B cell (primary cell): ENCODE measurements at regions not wholly inside any gene's neighbourhood (a gene's known extent, or its start where the extent isn't known, plus 50 kb on each side); places are given as distances from the start of the nearest gene placed in this dataset.

ENCODE experiments used
- ATAC-seq: fragments of 200-7000 bp; cut with Tn5 transposase; one replicate; pipeline ENCODE4 v1.10.0; 2021; ENCODE audit warnings: low read depth, mild to moderate bottlenecking, moderate number of reproducible peaks, moderate library complexity
- CTCF ChIA-PET: fragments of 350-600 bp; sonication (Branson Sonifier 250); formaldehyde crosslinking; loops from one replicate; lab custom pipeline; 2021; ENCODE audit warnings: antibody characterized with exemption, inconsistent platforms; lab: Charles Lee
- POLR2A ChIA-PET: fragments of 350-600 bp; sonication (Branson Sonifier 250); formaldehyde crosslinking; loops from one replicate; lab custom pipeline; 2021; ENCODE audit warnings: antibody characterized with exemption; lab: Charles Lee
- DNase-seq: peaks from one replicate; pipeline ENCODE4 v3.0.0; 2013
- H2AFZ ChIP-seq: 2 replicates; pipeline ENCODE4 v1.6.1; 2012; ENCODE audit warnings: mild to moderate bottlenecking, low read depth, low read length; ENCODE audit not compliant: insufficient read depth, poor library complexity, severe bottlenecking
- H3K27ac ChIP-seq, 2 donors: 1 replicate in 1 of 2; 2 replicates in 1 of 2; pipeline ENCODE4 v1.5.1; 2012 to 2013; ENCODE audit warnings: low read length in 2 of 2, mild to moderate bottlenecking in 2 of 2, moderate library complexity in 1 of 2
- H3K27me3 ChIP-seq, 4 experiments: fragments of 200-600 bp in 1 of 4; sonication (generic) in 1 of 4; replicated peaks in 1 of 4; 1 replicate in 2 of 4; 2 replicates in 2 of 4; pipeline versions ENCODE4 v1.6.1 to v1.7.0; 2013 to 2016; ENCODE audit warnings: low read length in 3 of 4, mild to moderate bottlenecking in 2 of 4, mixed read lengths in 1 of 4, moderate library complexity in 1 of 4; ENCODE audit not compliant: insufficient read depth in 4 of 4, control insufficient read depth in 3 of 4; ENCODE audit errors: control extremely low read depth in 1 of 4
- H3K36me3 ChIP-seq, 2 experiments: replicated peaks in 1 of 2; 1 replicate in 1 of 2; 2 replicates in 1 of 2; pipeline versions ENCODE4 v1.6.1 to v1.7.1; 2013; ENCODE audit warnings: low read length in 1 of 2; ENCODE audit not compliant: insufficient read depth in 2 of 2, control insufficient read depth in 1 of 2; ENCODE audit errors: control extremely low read depth in 1 of 2, extremely low read depth in 1 of 2
- H3K4me1 ChIP-seq, 2 donors: fragments of 200-600 bp in 1 of 2; sonication (generic) in 1 of 2; 1 replicate in 1 of 2; 2 replicates in 1 of 2; pipeline versions ENCODE4 v1.5.1 to v1.6.1; 2013 to 2017; ENCODE audit warnings: low read length in 2 of 2; ENCODE audit not compliant: control insufficient read depth in 2 of 2, insufficient read depth in 2 of 2
- H3K4me2 ChIP-seq: replicated peaks from 2 replicates; pipeline ENCODE3; 2012; ENCODE audit warnings: mild to moderate bottlenecking, low read depth, low read length; ENCODE audit not compliant: poor library complexity, severe bottlenecking
- H3K4me3 ChIP-seq, 5 experiments: fragments of 200-600 bp in 1 of 5; sonication (generic) in 1 of 5; 1 replicate in 3 of 5; 2 replicates in 2 of 5; pipeline versions ENCODE4 v1.5.1 to v1.7.0; 2011 to 2016; ENCODE audit warnings: low read length in 4 of 5, mild to moderate bottlenecking in 4 of 5, low read depth in 2 of 5, control low read depth in 1 of 5, moderate library complexity in 1 of 5; ENCODE audit not compliant: insufficient read depth in 1 of 5; ENCODE audit errors: control extremely low read depth in 1 of 5, extremely low read depth in 1 of 5
- H3K79me2 ChIP-seq: fragments of 200-600 bp; sonication (generic); one replicate; pipeline ENCODE4 v1.6.0; 2016; ENCODE audit warnings: low read length; ENCODE audit not compliant: control insufficient read depth, insufficient read depth
- H3K9ac ChIP-seq: fragments of 200-600 bp; sonication (generic); 2 replicates; pipeline ENCODE4 v1.6.1; 2017; ENCODE audit warnings: mild to moderate bottlenecking, low read length, moderate library complexity
- H3K9me3 ChIP-seq, 3 donors: one replicate each; pipeline versions ENCODE4 v1.6.1 to v1.7.1; 2013; ENCODE audit warnings: low read length in 2 of 3; ENCODE audit not compliant: control insufficient read depth in 2 of 3, insufficient read depth in 1 of 3; ENCODE audit errors: control extremely low read depth in 1 of 3
- H4K20me1 ChIP-seq: 2 replicates; pipeline ENCODE4 v1.6.0; 2012; ENCODE audit warnings: mild to moderate bottlenecking, low read length; ENCODE audit not compliant: insufficient read depth, control insufficient read depth, poor library complexity, severe bottlenecking
- H3K27ac Mint-ChIP-seq: one replicate; pipeline ENCODE4 v1.8.0; 2021; ENCODE audit warnings: mixed read lengths
- H3K27me3 Mint-ChIP-seq: one replicate; pipeline ENCODE4 v1.8.0; 2021; ENCODE audit warnings: mixed read lengths
- H3K4me1 Mint-ChIP-seq: one replicate; pipeline ENCODE4 v1.8.0; 2021; ENCODE audit warnings: mixed read lengths
- H3K4me3 Mint-ChIP-seq: one replicate; pipeline ENCODE4 v1.8.0; 2021; ENCODE audit warnings: mixed read lengths
- H3K9me3 Mint-ChIP-seq: one replicate; pipeline ENCODE4 v1.8.0; 2022; ENCODE audit warnings: mixed read lengths; ENCODE audit not compliant: insufficient read depth
- EZH2 ChIP-seq: IDR thresholded peaks from 2 replicates; pipeline ENCODE4 v1.6.1; 2012; ENCODE audit warnings: borderline replicate concordance, low read depth, mild to moderate bottlenecking, moderate library complexity, low read length; ENCODE audit not compliant: insufficient read depth, poor library complexity, severe bottlenecking
- WGBS: methylation state at CpG from one replicate; pipeline ENCODE4 v1.1.5; 2013; ENCODE audit warnings: missing lambda C conversion rate; ENCODE audit not compliant: insufficient coverage; 5-methylcytosine and 5-hydroxymethylcytosine counted together
- intact Hi-C: fragments of 100-400 bp; cut with micrococcal nuclease; formaldehyde crosslinking; loops from one replicate; pipeline ENCODE4 v1.10.0; 2022
- TF ChIP-seq, protein P1 (sequence below): fragments of 200-600 bp; IDR thresholded peaks from one replicate; pipeline ENCODE4 v1.8.0; 2022; ENCODE audit warnings: antibody characterized with exemption, mild to moderate bottlenecking

DNA sequence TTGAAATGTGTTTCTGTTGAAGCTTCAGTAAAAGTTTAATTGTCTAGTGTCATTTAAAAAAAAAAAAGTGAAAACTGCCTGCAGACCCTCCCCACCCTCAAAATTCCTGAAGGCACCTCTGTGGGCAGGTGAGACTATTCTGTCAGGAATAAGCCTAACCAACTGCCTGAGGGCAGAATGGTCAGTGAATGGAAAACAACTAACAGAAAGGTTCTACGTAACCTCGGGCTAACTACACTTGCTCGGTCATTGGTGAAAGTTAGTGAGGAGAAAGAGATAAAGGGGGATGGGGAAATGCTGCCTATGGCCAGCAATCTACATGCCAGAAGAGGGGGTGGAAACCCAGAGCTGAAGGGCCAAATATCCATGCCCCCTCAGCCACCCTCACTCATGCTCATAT lies 108.6 kb upstream of the SLC24A5 start:
- DNase-seq (no peak), ATAC-seq (no peak)
- no peaks in the 10 kb centered on the region for H3K4me1 Mint-ChIP-seq
- WGBS, result 94% methylated on average over 3 of the region's 3 CpGs
- Histone ChIP-seq H3K4me2 (no peak overlapping the region), H3K4me1 (no peaks in the 10 kb centered on the region), H2AFZ (no peak overlapping the region), H3K36me3 (no peaks in the 10 kb centered on the region), H3K27ac (no peak overlapping the region), H3K79me2 (no peaks in the 10 kb centered on the region), H3K9me3 (no peaks in the 10 kb centered on the region), H4K20me1 (no peaks in the 10 kb centered on the region), H3K9ac (no peak overlapping the region), H3K4me3 (no peak overlapping the region), H3K27me3 (no peaks in the 10 kb centered on the region)
- TF ChIP-seq EZH2, result no peak
- TF ChIP-seq, protein P1, sequence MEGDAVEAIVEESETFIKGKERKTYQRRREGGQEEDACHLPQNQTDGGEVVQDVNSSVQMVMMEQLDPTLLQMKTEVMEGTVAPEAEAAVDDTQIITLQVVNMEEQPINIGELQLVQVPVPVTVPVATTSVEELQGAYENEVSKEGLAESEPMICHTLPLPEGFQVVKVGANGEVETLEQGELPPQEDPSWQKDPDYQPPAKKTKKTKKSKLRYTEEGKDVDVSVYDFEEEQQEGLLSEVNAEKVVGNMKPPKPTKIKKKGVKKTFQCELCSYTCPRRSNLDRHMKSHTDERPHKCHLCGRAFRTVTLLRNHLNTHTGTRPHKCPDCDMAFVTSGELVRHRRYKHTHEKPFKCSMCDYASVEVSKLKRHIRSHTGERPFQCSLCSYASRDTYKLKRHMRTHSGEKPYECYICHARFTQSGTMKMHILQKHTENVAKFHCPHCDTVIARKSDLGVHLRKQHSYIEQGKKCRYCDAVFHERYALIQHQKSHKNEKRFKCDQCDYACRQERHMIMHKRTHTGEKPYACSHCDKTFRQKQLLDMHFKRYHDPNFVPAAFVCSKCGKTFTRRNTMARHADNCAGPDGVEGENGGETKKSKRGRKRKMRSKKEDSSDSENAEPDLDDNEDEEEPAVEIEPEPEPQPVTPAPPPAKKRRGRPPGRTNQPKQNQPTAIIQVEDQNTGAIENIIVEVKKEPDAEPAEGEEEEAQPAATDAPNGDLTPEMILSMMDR, result no peak
- ChIA-PET CTCF (no interaction called here), POLR2A (no interaction called here)
- intact Hi-C loops, result no loop called here
- no peak overlapping the region for H3K4me3 Mint-ChIP-seq
- H3K9me3 Mint-ChIP-seq, result no peaks in the 10 kb centered on the region
- peaks cover 14% of the 10 kb centered on the region for H3K27me3 Mint-ChIP-seq
- H3K27ac Mint-ChIP-seq, result no peak overlapping the region

DNA sequence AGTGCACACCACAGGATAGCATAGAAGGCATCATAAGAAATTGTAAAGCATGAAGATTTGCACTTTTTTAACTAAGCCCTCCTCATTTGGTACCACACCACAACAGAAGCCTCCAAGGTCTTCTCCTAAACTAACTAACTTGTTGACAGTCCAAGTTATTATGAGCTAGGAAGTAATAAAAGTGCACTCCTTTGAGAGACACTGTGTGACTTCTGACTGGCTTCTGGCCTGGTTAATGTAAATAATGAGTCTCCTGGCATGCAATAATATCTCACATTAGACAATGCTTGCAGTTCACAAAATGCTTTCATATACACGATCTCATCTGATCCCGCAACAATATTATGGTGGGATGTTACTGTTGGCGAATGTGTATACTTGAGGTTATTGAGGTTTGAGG lies 103.9 kb upstream of the SLC24A5 start:
- Histone ChIP-seq H3K27me3 (no peaks in the 10 kb centered on the region), H2AFZ (no peak overlapping the region), H3K36me3 (no peaks in the 10 kb centered on the region), H3K4me3 (no peak overlapping the region), H3K27ac (no peak overlapping the region), H3K9ac (no peak overlapping the region), H3K4me2 (no peak overlapping the region), H3K4me1 (no peaks in the 10 kb centered on the region), H4K20me1 (no peaks in the 10 kb centered on the region), H3K79me2 (no peaks in the 10 kb centered on the region), H3K9me3 (no peaks in the 10 kb centered on the region)
- Mint-ChIP-seq H3K4me1 (no peaks in the 10 kb centered on the region), H3K27me3 (peaks cover 3% of the 10 kb centered on the region), H3K9me3 (no peaks in the 10 kb centered on the region), H3K27ac (no peak overlapping the region), H3K4me3 (no peak overlapping the region)
- DNase-seq (no peak), ATAC-seq (no peak)
- intact Hi-C loops, result no loop called here
- ChIA-PET POLR2A (no interaction called here), CTCF (interaction anchor here (0.9 kb wide), 1 partner anchor 29 kb away, joined by 3 read pairs; no protein-coding TSS in a partner anchor)
- TF ChIP-seq, protein P1, result no peak
- no peak for TF ChIP-seq EZH2
- no CpG with 5 or more reads among the region's 3 CpGs for WGBS
